MCF 10A (cell line): ENCODE measurements at regions not wholly inside any gene's neighbourhood (a gene's known extent, or its start where the extent isn't known, plus 50 kb on each side); places are given as distances from the start of the nearest gene placed in this dataset.
A peak's percentile ranks its signal among the peaks of the same experiment; 100 is the strongest.

Experiments used
- BruUV-seq: library from RNA; stranded (reverse); fragments of 400-500 nt; replicated peaks from 2 replicates; lab custom pipeline; 2021; lab: Mats Ljungman, UMichigan
- CTCF ChIA-PET: fragments of 300-600 bp; sonication (Branson Sonifier 250); formaldehyde crosslinking; extraction: SDS; loops from one replicate; lab custom pipeline; 2021; ENCODE audit warnings: antibody characterized with exemption, inconsistent platforms; lab: Yijun Ruan, JAX
- POLR2A ChIA-PET: fragments of 300-600, 350-650 bp; sonication (Branson Sonifier 250); formaldehyde crosslinking; extraction: SDS; loops from one replicate; lab custom pipeline; 2020; ENCODE audit warnings: antibody characterized with exemption, inconsistent platforms; lab: Yijun Ruan, JAX
- DNase-seq: peaks from one replicate; pipeline ENCODE4 v3.0.0-alpha.2; 2018; ENCODE audit not compliant: unreplicated experiment
- H3K27ac Mint-ChIP-seq: one replicate; pipeline ENCODE4 v1.8.0; 2022; ENCODE audit warnings: mild to moderate bottlenecking, low read depth, mixed read lengths; ENCODE audit not compliant: unreplicated experiment
- H3K27me3 Mint-ChIP-seq: one replicate; pipeline ENCODE4 v1.8.0; 2022; ENCODE audit warnings: mixed read lengths; ENCODE audit not compliant: insufficient read depth, unreplicated experiment
- H3K36me3 Mint-ChIP-seq: one replicate; pipeline ENCODE4 v1.8.0; 2022; ENCODE audit warnings: mild to moderate bottlenecking, moderate library complexity, mixed read lengths; ENCODE audit not compliant: insufficient read depth, unreplicated experiment
- H3K4me1 Mint-ChIP-seq: one replicate; pipeline ENCODE4 v1.8.0; 2022; ENCODE audit warnings: mixed read lengths; ENCODE audit not compliant: insufficient read depth, unreplicated experiment
- H3K4me3 Mint-ChIP-seq: one replicate; pipeline ENCODE4 v1.8.0; 2022; ENCODE audit warnings: mild to moderate bottlenecking, moderate library complexity, mixed read lengths; ENCODE audit not compliant: unreplicated experiment
- H3K9me3 Mint-ChIP-seq: one replicate; pipeline ENCODE4 v1.8.0; 2022; ENCODE audit warnings: mixed read lengths; ENCODE audit not compliant: unreplicated experiment
- intact Hi-C: fragments of 100-400 bp; cut with micrococcal nuclease; formaldehyde crosslinking; loops from 2 replicates; pipeline ENCODE4 v1.14.1; 2022
- TF ChIP-seq, protein P1 (sequence below): fragments of 200-600 bp; IDR thresholded peaks from one replicate; pipeline ENCODE4 v1.8.0; 2022; ENCODE audit warnings: antibody characterized with exemption, mild to moderate bottlenecking; ENCODE audit not compliant: unreplicated experiment

DNA sequence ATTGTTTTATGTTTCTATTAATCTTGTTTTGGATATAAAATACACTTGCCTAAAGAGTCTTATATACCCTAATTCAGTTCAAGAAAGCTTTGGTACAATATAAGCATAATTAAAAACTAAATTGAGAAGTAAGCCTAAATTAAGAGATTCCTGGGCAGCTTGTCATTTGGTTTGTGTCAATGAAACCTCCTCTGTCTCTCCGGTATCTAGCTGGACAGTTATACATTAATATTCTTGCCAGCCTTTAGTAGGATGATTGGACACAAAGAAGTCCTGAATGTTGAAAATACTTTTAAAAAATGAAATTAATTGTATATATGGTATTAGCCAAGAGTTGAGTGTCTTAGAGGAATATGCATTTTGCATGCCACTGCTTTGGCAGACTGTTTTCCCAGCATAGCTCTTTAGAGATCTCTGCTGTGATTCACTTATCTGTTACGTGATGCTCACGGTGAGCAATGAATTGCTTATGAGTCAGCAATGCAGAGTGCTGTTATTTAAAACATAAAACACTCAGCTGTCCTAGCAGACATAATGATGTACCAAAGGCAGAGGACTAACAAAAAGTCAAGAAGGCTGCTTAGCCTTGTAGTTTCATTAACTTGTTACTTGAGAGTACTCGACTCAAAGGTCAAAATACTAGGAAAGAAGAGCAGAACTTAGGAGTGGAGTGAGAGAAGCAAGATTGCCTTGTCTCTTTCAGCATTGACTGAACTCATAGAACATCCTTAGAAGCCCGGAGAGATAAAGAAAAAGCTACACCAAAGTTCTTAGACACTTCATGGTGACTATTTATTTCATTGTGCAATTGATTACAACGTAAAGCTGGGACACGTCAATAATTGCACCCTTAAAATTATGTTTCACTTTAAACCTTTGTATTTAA is 1296.1 kb upstream of the PCDH7 start:
- ChIA-PET POLR2A (interaction anchor here (0.6 to 1.3 kb wide), 3 partner anchors 8 to 187 kb away, joined by 3 read pairs; no protein-coding TSS in a partner anchor), CTCF (interaction anchor here (0.5 kb wide), 1 partner anchor 178 kb away, joined by 3 read pairs; no protein-coding TSS in a partner anchor)
- no TSS peak for BruUV-seq
- peak; percentile 76 for DNase-seq
- TF ChIP-seq, protein P1, sequence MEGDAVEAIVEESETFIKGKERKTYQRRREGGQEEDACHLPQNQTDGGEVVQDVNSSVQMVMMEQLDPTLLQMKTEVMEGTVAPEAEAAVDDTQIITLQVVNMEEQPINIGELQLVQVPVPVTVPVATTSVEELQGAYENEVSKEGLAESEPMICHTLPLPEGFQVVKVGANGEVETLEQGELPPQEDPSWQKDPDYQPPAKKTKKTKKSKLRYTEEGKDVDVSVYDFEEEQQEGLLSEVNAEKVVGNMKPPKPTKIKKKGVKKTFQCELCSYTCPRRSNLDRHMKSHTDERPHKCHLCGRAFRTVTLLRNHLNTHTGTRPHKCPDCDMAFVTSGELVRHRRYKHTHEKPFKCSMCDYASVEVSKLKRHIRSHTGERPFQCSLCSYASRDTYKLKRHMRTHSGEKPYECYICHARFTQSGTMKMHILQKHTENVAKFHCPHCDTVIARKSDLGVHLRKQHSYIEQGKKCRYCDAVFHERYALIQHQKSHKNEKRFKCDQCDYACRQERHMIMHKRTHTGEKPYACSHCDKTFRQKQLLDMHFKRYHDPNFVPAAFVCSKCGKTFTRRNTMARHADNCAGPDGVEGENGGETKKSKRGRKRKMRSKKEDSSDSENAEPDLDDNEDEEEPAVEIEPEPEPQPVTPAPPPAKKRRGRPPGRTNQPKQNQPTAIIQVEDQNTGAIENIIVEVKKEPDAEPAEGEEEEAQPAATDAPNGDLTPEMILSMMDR: no peak
- Mint-ChIP-seq H3K9me3 (no peaks in the 10 kb centered on the region), H3K4me3 (no peak overlapping the region), H3K4me1 (peaks cover 6% of the 10 kb centered on the region), H3K27me3 (no peaks in the 10 kb centered on the region), H3K36me3 (no peaks in the 10 kb centered on the region), H3K27ac (no peak overlapping the region)
- intact Hi-C loops: no loop called here

DNA sequence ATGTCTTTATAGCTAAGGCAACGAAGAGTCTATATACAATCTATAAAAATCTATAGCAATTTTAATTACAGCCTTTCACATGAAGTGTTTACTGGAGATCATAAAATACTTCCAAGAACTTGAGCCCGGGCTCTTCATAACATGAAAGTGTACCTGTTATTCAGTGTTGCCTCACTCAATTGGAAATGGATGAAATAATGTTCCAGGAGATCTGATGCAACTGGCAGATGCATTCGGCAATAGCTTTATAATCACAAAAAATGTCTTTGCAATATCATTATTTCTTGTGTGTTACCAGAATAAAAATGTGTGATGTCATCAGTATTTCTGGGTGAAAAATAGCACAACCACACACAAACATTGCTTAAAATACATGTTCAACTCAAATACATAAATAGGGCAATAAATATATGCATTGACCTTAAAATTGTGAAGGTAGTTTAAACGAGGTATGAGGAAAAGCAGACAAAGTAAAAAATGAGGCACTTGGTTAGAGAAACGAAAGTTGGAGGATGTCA is 1266.8 kb upstream of the PCDH7 start:
- intact Hi-C loops: no loop called here
- no TSS peak for BruUV-seq
- peak overlapping the region; percentile 39 for H3K27ac Mint-ChIP-seq
- H3K4me1 Mint-ChIP-seq: peaks cover 7% of the 10 kb centered on the region
- DNase-seq: no peak
- TF ChIP-seq, protein P1: no peak
- H3K4me3 Mint-ChIP-seq: no peak overlapping the region
- no peaks in the 10 kb centered on the region for H3K27me3 Mint-ChIP-seq
- POLR2A ChIA-PET: no interaction called here
- no peaks in the 10 kb centered on the region for H3K36me3 Mint-ChIP-seq
- CTCF ChIA-PET: no interaction called here
- H3K9me3 Mint-ChIP-seq: peaks cover 9% of the 10 kb centered on the region

DNA sequence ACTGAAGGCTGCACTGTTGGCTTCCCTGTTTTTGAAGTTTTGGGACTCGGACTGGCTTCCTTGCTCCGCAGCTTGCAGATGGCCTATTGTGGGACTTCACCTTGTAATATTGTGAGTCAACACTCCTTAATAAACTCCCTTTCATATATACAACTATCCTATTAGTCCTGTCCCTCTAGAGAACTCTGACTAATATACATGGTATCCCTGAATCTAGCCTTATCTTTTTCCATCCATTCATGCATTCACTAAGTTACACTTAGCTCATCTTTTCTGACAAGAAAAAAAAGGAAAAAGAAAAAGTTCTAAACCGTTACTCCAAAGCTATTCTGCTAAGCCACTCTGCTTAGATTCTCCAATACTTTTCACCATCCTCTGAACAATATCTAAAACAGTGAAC is 1260.2 kb upstream of the PCDH7 start:
- ChIA-PET CTCF (no interaction called here), POLR2A (no interaction called here)
- TF ChIP-seq, protein P1: no peak
- no peak for DNase-seq
- Mint-ChIP-seq H3K27me3 (no peaks in the 10 kb centered on the region), H3K4me1 (no peaks in the 10 kb centered on the region), H3K36me3 (no peaks in the 10 kb centered on the region), H3K27ac (no peak overlapping the region), H3K9me3 (peaks cover 16% of the 10 kb centered on the region), H3K4me3 (no peak overlapping the region)
- BruUV-seq: no TSS peak
- intact Hi-C loops: no loop called here

DNA sequence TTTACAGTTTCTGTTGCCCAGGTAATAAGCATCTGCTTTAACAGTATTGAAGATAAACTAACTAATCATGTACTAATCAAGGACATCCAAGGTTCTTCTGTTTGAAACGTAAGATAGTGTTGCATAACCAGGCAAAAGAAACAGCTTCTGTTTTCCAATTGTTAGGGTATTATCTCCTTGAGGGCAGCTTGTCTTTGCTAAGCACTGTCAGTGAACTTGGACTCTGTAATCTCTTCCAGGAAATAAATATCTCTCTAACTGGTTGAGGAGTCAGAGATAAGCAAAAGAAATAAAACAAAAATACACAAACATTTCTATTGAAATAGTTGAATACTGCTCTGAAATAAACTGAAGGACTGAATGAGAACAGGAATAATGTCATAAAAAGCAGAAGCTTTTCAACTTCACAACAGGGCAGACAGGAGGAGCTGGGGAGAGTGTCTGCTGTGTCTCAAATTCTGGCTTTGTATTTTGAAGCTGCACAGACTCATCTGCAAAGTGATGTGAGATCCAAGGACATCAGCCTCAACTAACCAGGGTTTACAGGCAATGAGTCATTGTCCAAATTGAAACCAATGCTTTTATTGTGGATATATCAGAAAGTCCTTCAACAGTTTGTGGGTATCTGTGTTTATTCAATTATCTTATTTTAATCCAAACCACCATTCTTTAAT is 1253.0 kb upstream of the PCDH7 start:
- H3K9me3 Mint-ChIP-seq: peaks cover 8% of the 10 kb centered on the region
- DNase-seq: peak; percentile 4
- H3K27ac Mint-ChIP-seq: no peak overlapping the region
- H3K4me3 Mint-ChIP-seq: no peak overlapping the region
- BruUV-seq: no TSS peak
- POLR2A ChIA-PET: interaction anchor here (0.6 to 0.9 kb wide), 2 partner anchors 46 to 96 kb away, joined by 3 read pairs; no protein-coding TSS in a partner anchor
- intact Hi-C loops: no loop called here
- no peaks in the 10 kb centered on the region for H3K36me3 Mint-ChIP-seq
- TF ChIP-seq, protein P1: no peak
- H3K27me3 Mint-ChIP-seq: no peaks in the 10 kb centered on the region
- CTCF ChIA-PET: interaction anchor here (1.3 kb wide), 1 partner anchor 13 kb away, joined by 4 read pairs; no protein-coding TSS in a partner anchor
- H3K4me1 Mint-ChIP-seq: no peaks in the 10 kb centered on the region
